Liver (tissue), 3 donors: ENCODE measurements at regions not wholly inside any gene's neighbourhood (a gene's known extent, or its start where the extent isn't known, plus 50 kb on each side); places are given as distances from the start of the nearest gene placed in this dataset.

Experiments used
- CTCF ChIP-seq: fragments of 150-350 bp; IDR thresholded peaks from 2 replicates; pipeline ENCODE4 v1.5.1; 2017; ENCODE audit warnings: improper control_type of control experiment, low read depth, low read length; ENCODE audit not compliant: missing input control
- EGR1 ChIP-seq, 2 donors: IDR thresholded peaks; 2 replicates each; pipeline ENCODE4 v1.6.1; 2016 to 2018; ENCODE audit warnings: antibody characterized with exemption in 2 of 2, low read depth in 2 of 2
- HNF4G ChIP-seq: IDR thresholded peaks from 2 replicates; pipeline ENCODE4 v1.6.1; 2016; ENCODE audit warnings: antibody characterized with exemption
- RAD21 ChIP-seq, 2 donors: IDR thresholded peaks; 2 replicates each; pipeline ENCODE4 v1.6.1; 2016; ENCODE audit warnings: antibody characterized with exemption in 2 of 2, mild to moderate bottlenecking in 2 of 2
- REST ChIP-seq: IDR thresholded peaks from 2 replicates; pipeline ENCODE4 v1.6.1; 2016; ENCODE audit warnings: antibody characterized with exemption, mild to moderate bottlenecking
- RXRA ChIP-seq, 2 donors: IDR thresholded peaks; 2 replicates each; pipeline ENCODE4 v1.6.1; 2017 to 2018; ENCODE audit warnings: antibody characterized with exemption in 2 of 2, mild to moderate bottlenecking in 1 of 2
- YY1 ChIP-seq: IDR thresholded peaks from 2 replicates; pipeline ENCODE4 v1.6.1; 2016; ENCODE audit warnings: antibody characterized with exemption, mild to moderate bottlenecking
- ZBTB33 ChIP-seq: IDR thresholded peaks from 2 replicates; pipeline ENCODE4 v1.6.1; 2016; ENCODE audit warnings: antibody characterized with exemption
- donor health status: healthy.
- donor health status: healthy.

GRCh38 chr3:180420804-180421203, 181.2 kb upstream of the TTC14 start:
- TF ChIP-seq RAD21 (IDR thresholded peaks at IDR 0.05) (no peak), REST (no peak), CTCF (no peak), RXRA (IDR thresholded peaks at IDR 0.05) (no peak), ZBTB33 (no peak), HNF4G (no peak), EGR1 (IDR thresholded peaks at IDR 0.05; ENCODE audit: low read depth in 2 of 2) (no peak), YY1 (no peak)
